ENCODE measurements at regions not wholly inside any gene's neighbourhood (a gene's known extent, or its start where the extent isn't known, plus 50 kb on each side); places are given as distances from the start of the nearest gene placed in this dataset.

DNA sequence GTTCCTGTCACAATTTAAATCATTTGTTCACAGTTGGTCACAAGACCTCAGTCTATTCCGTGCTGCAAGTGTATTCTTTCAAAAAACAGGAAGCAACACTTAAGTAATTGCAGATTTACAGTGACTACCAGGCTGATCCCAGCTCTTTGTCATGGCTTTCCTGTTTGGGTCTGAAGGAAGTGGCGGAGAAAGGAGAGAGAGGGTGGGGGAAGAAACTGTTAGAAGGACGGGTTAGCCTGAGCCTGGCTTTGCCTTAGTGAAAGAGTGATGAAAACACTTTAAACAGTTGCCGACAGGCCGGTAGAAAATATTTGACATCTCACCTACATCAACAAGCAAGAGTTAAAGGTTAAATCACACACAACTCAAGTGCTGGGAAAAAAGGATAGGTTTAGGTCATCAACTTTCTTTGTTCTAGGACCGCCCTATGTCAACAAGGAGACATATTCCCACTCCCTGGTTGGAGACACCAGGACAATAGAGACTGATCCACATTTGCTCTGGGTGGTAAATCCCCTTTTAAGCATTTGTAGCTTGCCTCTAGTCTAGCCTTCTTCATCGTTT is 102.2 kb upstream of the DAB2 start:
- TF ChIP-seq, protein P1, sequence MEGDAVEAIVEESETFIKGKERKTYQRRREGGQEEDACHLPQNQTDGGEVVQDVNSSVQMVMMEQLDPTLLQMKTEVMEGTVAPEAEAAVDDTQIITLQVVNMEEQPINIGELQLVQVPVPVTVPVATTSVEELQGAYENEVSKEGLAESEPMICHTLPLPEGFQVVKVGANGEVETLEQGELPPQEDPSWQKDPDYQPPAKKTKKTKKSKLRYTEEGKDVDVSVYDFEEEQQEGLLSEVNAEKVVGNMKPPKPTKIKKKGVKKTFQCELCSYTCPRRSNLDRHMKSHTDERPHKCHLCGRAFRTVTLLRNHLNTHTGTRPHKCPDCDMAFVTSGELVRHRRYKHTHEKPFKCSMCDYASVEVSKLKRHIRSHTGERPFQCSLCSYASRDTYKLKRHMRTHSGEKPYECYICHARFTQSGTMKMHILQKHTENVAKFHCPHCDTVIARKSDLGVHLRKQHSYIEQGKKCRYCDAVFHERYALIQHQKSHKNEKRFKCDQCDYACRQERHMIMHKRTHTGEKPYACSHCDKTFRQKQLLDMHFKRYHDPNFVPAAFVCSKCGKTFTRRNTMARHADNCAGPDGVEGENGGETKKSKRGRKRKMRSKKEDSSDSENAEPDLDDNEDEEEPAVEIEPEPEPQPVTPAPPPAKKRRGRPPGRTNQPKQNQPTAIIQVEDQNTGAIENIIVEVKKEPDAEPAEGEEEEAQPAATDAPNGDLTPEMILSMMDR (IDR thresholded peaks at IDR 0.05; ENCODE audit: low read length), result no peak
- no peak for TF ChIP-seq EZH2 (optimal IDR thresholded peaks at IDR 0.05; ENCODE audit: low read depth, low read length)

Measured in MM.1S (cell line).